Neural crest cell (in vitro differentiated cells): ENCODE measurements at regions not wholly inside any gene's neighbourhood (a gene's known extent, or its start where the extent isn't known, plus 50 kb on each side); places are given as distances from the start of the nearest gene placed in this dataset.

ENCODE experiments used
- DNase-seq: peaks from one replicate; pipeline ENCODE4 v3.0.0; 2021; ENCODE audit warnings: low read depth, mixed read lengths, low spot score
- H3K27ac Mint-ChIP-seq: one replicate; pipeline ENCODE4 v1.8.0; 2021; ENCODE audit warnings: mild to moderate bottlenecking, mixed read lengths; ENCODE audit not compliant: unreplicated experiment
- H3K27me3 Mint-ChIP-seq: 2 replicates; pipeline ENCODE4 v1.8.0; 2021; ENCODE audit warnings: low read depth, mild to moderate bottlenecking, mixed read lengths
- H3K36me3 Mint-ChIP-seq: 2 replicates; pipeline ENCODE4 v1.8.0; 2021; ENCODE audit warnings: low read depth, mild to moderate bottlenecking, mixed read lengths
- H3K4me1 Mint-ChIP-seq: 2 replicates; pipeline ENCODE4 v1.8.0; 2021; ENCODE audit warnings: mixed read lengths
- H3K4me3 Mint-ChIP-seq: one replicate; pipeline ENCODE4 v1.8.0; 2021; ENCODE audit warnings: mild to moderate bottlenecking, mixed read lengths
- H3K9me3 Mint-ChIP-seq: 2 replicates; pipeline ENCODE4 v1.8.0; 2021; ENCODE audit warnings: mixed read lengths
- TF ChIP-seq, protein P1 (sequence below): fragments of 200-600 bp; sonication (generic); conservative IDR thresholded peaks from 2 replicates; pipeline ENCODE4 v1.5.0; 2021; ENCODE audit warnings: antibody characterized with exemption, mild to moderate bottlenecking

DNA sequence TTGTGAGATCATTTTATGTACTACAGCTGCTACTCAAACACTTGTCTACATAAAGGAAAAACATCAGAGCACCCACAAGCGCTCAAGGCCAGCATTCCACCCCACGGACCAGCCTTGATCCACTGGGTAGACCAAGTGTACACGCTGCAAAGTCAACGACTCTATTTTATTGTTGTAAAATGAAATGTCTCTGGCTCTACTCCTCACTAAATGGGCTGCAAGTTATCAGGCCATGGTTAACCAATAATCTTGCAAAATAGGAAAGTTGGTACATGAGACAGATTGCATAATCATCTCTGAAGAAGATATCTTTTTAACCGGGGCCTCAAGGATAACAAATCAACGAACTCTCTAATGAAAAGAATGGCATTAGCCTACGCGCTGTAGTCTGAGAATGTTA is 69.9 kb upstream of the FOXN3 start:
- Mint-ChIP-seq H3K4me1 (peaks cover 11% of the 10 kb centered on the region), H3K36me3 (no peaks in the 10 kb centered on the region), H3K27ac (no peak overlapping the region), H3K4me3 (no peak overlapping the region), H3K9me3 (peaks cover 5% of the 10 kb centered on the region), H3K27me3 (no peaks in the 10 kb centered on the region)
- no peak for DNase-seq
- TF ChIP-seq, protein P1, sequence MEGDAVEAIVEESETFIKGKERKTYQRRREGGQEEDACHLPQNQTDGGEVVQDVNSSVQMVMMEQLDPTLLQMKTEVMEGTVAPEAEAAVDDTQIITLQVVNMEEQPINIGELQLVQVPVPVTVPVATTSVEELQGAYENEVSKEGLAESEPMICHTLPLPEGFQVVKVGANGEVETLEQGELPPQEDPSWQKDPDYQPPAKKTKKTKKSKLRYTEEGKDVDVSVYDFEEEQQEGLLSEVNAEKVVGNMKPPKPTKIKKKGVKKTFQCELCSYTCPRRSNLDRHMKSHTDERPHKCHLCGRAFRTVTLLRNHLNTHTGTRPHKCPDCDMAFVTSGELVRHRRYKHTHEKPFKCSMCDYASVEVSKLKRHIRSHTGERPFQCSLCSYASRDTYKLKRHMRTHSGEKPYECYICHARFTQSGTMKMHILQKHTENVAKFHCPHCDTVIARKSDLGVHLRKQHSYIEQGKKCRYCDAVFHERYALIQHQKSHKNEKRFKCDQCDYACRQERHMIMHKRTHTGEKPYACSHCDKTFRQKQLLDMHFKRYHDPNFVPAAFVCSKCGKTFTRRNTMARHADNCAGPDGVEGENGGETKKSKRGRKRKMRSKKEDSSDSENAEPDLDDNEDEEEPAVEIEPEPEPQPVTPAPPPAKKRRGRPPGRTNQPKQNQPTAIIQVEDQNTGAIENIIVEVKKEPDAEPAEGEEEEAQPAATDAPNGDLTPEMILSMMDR, result no peak

DNA sequence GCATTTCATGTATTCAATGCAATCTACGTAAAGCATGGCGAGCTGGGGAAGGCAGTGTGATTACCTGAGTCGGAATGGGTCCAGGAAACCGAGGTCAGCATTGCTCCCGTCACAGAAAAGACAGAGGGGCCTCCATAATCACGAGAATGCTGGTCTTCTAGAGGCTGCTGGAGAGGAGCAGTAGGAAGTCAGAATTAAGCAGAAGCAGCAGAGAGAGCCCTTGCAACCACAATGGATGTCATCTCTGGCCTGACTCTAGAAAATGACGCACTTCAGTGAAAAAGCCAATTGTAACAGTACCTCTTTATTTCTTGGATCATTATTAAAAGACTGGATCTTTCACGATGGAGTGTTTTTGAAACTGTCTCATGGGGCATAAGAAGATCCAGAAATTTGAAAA is 69.5 kb upstream of the FOXN3 start:
- DNase-seq, result no peak
- Mint-ChIP-seq H3K4me3 (no peak overlapping the region), H3K4me1 (peaks cover 11% of the 10 kb centered on the region), H3K27me3 (no peaks in the 10 kb centered on the region), H3K27ac (peak overlapping the region; percentile 12), H3K9me3 (peaks cover 5% of the 10 kb centered on the region), H3K36me3 (no peaks in the 10 kb centered on the region)
- TF ChIP-seq, protein P1, result no peak

DNA sequence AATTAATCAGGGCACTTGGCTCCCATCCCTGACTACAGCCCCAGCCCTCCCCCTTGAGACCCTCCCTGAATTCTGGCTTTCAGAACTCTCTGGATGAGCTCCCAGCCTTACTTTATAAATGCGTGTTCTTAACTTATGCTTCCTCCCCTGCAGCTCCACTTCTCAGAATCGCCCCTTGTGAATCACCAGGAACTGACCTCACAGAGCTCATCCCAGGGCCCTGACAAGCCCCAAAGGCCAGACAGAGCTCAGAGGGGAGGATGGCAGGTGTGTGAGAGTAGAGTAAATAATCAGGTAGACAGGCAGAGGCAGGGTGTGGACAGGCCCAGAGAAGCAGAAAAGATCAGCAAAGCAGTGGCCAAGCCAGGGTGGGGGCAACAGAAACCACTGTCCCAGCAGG is 68.2 kb upstream of the FOXN3 start:
- Mint-ChIP-seq H3K4me1 (peaks cover 11% of the 10 kb centered on the region), H3K4me3 (no peak overlapping the region), H3K9me3 (peaks cover 5% of the 10 kb centered on the region), H3K27me3 (no peaks in the 10 kb centered on the region), H3K36me3 (no peaks in the 10 kb centered on the region), H3K27ac (no peak overlapping the region)
- TF ChIP-seq, protein P1, result no peak
- DNase-seq, result no peak

DNA sequence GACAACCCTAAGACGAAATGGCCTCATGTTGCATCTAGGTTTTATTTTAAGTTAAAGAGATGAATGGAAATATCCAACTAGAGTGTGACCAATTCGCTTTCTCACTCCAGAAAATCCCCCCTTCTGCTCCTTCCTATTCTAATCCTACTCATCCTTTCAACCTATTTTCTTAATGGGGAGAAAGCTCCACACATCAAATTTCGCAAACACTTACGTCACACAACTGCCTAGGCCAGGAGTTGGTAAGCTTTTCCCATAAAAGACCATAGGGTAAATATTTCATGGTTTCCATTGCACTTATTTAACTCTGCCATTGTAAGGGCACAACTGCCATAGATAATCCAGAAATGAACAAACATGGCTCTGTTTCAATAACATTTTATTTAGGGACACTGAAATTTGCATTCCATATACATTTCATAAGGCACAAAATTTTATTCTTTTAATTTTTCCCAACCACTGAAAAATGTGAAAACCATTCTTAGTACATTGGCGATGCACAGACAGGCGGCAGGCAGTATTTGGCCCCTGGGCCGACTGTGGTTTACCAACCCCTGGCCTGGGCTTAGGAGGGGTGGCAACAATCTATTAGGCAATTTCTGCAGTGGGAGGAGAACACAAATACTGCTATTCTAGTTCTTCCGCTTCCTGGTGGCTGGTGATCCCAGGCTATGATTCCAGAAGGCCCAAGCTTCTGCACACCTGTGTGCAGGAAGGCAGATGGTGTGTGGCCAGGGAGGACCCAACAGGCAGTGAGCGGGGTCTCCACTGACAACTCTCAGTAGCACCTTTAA is 67.2 kb upstream of the FOXN3 start:
- DNase-seq, result no peak
- peaks cover 11% of the 10 kb centered on the region for H3K4me1 Mint-ChIP-seq
- no peaks in the 10 kb centered on the region for H3K36me3 Mint-ChIP-seq
- TF ChIP-seq, protein P1, result no peak
- H3K4me3 Mint-ChIP-seq, result no peak overlapping the region
- H3K27me3 Mint-ChIP-seq, result no peaks in the 10 kb centered on the region
- peaks cover 5% of the 10 kb centered on the region for H3K9me3 Mint-ChIP-seq
- H3K27ac Mint-ChIP-seq, result no peak overlapping the region

DNA sequence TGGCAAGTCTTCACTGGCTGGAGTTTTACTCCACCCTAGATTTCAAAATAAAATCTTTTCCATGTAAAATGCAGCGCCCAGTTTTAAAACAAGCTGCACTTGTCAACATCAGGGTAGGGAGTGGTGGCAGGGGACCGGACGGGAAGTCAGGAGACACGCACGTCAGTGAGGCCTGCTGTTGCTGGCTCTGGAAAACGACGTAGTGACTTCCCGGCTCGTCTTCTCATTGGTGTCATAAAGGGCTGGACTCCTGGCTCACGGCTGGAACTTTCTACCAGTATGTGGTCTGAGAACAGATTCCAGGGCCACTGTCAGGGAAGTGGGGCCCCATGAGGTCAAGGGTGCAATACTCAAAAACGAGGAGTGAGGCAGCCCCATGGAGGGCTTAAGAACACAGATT is 64.2 kb upstream of the FOXN3 start:
- Mint-ChIP-seq H3K9me3 (peaks cover 4% of the 10 kb centered on the region), H3K4me3 (no peak overlapping the region), H3K36me3 (no peaks in the 10 kb centered on the region), H3K27me3 (no peaks in the 10 kb centered on the region), H3K4me1 (peaks cover 1% of the 10 kb centered on the region), H3K27ac (no peak overlapping the region)
- no peak for DNase-seq
- TF ChIP-seq, protein P1, result no peak
